Liver (tissue), 7 donors: ENCODE measurements at regions not wholly inside any gene's neighbourhood (a gene's known extent, or its start where the extent isn't known, plus 50 kb on each side); places are given as distances from the start of the nearest gene placed in this dataset.

Experiments used
- DNase-seq: peaks from one replicate; pipeline ENCODE4 v3.0.0-alpha.2; 2017; ENCODE audit warnings: low spot score
- H3K27ac ChIP-seq, 2 donors: one replicate each; pipeline ENCODE4 v1.7.0; 2013; ENCODE audit warnings: inconsistent platforms in 2 of 2, low read length in 2 of 2, control low read depth in 1 of 2, low read depth in 1 of 2, mild to moderate bottlenecking in 1 of 2
- H3K27me3 ChIP-seq, 4 donors: one replicate each; pipeline versions ENCODE4 v1.6.1 to v1.7.0; 2013; ENCODE audit warnings: low read length in 3 of 4, inconsistent platforms in 1 of 4, mild to moderate bottlenecking in 1 of 4, moderate library complexity in 1 of 4; ENCODE audit not compliant: control insufficient read depth in 4 of 4, insufficient read depth in 4 of 4
- H3K36me3 ChIP-seq, 4 donors: one replicate each; pipeline versions ENCODE4 v1.6.1 to v1.7.0; 2013; ENCODE audit warnings: low read length in 3 of 4, mild to moderate bottlenecking in 3 of 4, low read depth in 1 of 4, moderate library complexity in 1 of 4; ENCODE audit not compliant: control insufficient read depth in 4 of 4, insufficient read depth in 3 of 4
- H3K4me1 ChIP-seq, 4 donors: one replicate each; pipeline versions ENCODE4 v1.6.1 to v1.7.0; 2013; ENCODE audit warnings: low read length in 3 of 4, mild to moderate bottlenecking in 3 of 4, moderate library complexity in 1 of 4; ENCODE audit not compliant: control insufficient read depth in 4 of 4, insufficient read depth in 4 of 4
- H3K4me3 ChIP-seq, 3 donors: one replicate each; pipeline versions ENCODE4 v1.6.1 to v1.7.0; 2013; ENCODE audit warnings: low read length in 3 of 3, control low read depth in 1 of 3, low read depth in 1 of 3, mild to moderate bottlenecking in 1 of 3
- H3K9ac ChIP-seq, 2 donors: one replicate each; pipeline ENCODE4 v1.7.0; 2013; ENCODE audit warnings: low read length in 2 of 2, mild to moderate bottlenecking in 2 of 2, moderate library complexity in 2 of 2, control low read depth in 1 of 2, low read depth in 1 of 2
- H3K9me3 ChIP-seq, 4 donors: one replicate each; pipeline versions ENCODE4 v1.6.1 to v1.7.0; 2013; ENCODE audit warnings: low read length in 3 of 4; ENCODE audit not compliant: control insufficient read depth in 4 of 4
- EGR1 ChIP-seq, 2 donors: IDR thresholded peaks; 2 replicates each; pipeline ENCODE4 v1.6.1; 2016 to 2018; ENCODE audit warnings: antibody characterized with exemption in 2 of 2, low read depth in 2 of 2
- FOXA1 ChIP-seq: IDR thresholded peaks from 2 replicates; pipeline ENCODE4 v1.6.1; 2016; ENCODE audit warnings: antibody characterized with exemption
- FOXA2 ChIP-seq: IDR thresholded peaks from 2 replicates; pipeline ENCODE4 v1.6.1; 2016; ENCODE audit warnings: antibody characterized with exemption
- GABPA ChIP-seq, 2 donors: IDR thresholded peaks in 1 of 2; conservative IDR thresholded peaks in 1 of 2; 2 replicates each; pipeline ENCODE4 v1.6.1; 2016; ENCODE audit warnings: antibody characterized with exemption in 2 of 2, mild to moderate bottlenecking in 1 of 2, moderate library complexity in 1 of 2
- HNF4A ChIP-seq, 2 donors: conservative IDR thresholded peaks; 2 replicates each; pipeline ENCODE4 v1.6.1; 2016; ENCODE audit warnings: antibody characterized with exemption in 2 of 2, mild to moderate bottlenecking in 2 of 2
- HNF4G ChIP-seq: IDR thresholded peaks from 2 replicates; pipeline ENCODE4 v1.6.1; 2016; ENCODE audit warnings: antibody characterized with exemption
- JUND ChIP-seq, 2 donors: IDR thresholded peaks; 2 replicates each; pipeline ENCODE4 v1.6.1; 2016; ENCODE audit warnings: antibody characterized with exemption in 2 of 2
- RAD21 ChIP-seq, 2 donors: IDR thresholded peaks; 2 replicates each; pipeline ENCODE4 v1.6.1; 2016; ENCODE audit warnings: antibody characterized with exemption in 2 of 2, mild to moderate bottlenecking in 2 of 2
- RXRA ChIP-seq, 2 donors: IDR thresholded peaks; 2 replicates each; pipeline ENCODE4 v1.6.1; 2017 to 2018; ENCODE audit warnings: antibody characterized with exemption in 2 of 2, mild to moderate bottlenecking in 1 of 2
- SP1 ChIP-seq: IDR thresholded peaks from 2 replicates; pipeline ENCODE4 v1.6.1; 2018; ENCODE audit warnings: antibody characterized with exemption, mild to moderate bottlenecking
- TAF1 ChIP-seq: conservative IDR thresholded peaks from 2 replicates; pipeline ENCODE4 v1.6.1; 2016; ENCODE audit warnings: antibody characterized with exemption, mild to moderate bottlenecking
- YY1 ChIP-seq: IDR thresholded peaks from 2 replicates; pipeline ENCODE4 v1.6.1; 2016; ENCODE audit warnings: antibody characterized with exemption, mild to moderate bottlenecking
- WGBS: extraction: QIAGEN DNeasy Blood & Tissue Kit; methylation state at CpG from one replicate; pipeline ENCODE4 v1.1.7; 2013; 5-methylcytosine and 5-hydroxymethylcytosine counted together
- TF ChIP-seq, protein P1 (sequence below): IDR thresholded peaks from 2 replicates; pipeline ENCODE4 v1.6.1; 2016; ENCODE audit warnings: antibody characterized with exemption
- TF ChIP-seq, protein P2 (sequence below): IDR thresholded peaks from 2 replicates; pipeline ENCODE4 v1.6.1; 2016; ENCODE audit warnings: antibody characterized with exemption, mild to moderate bottlenecking
- TF ChIP-seq, protein P3 (sequence below): IDR thresholded peaks from 2 replicates; pipeline ENCODE4 v1.6.1; 2016; ENCODE audit warnings: antibody characterized with exemption
- donor health status: healthy.
- donor health status: healthy.
- donor health status: healthy.
- donor health status: healthy.

DNA sequence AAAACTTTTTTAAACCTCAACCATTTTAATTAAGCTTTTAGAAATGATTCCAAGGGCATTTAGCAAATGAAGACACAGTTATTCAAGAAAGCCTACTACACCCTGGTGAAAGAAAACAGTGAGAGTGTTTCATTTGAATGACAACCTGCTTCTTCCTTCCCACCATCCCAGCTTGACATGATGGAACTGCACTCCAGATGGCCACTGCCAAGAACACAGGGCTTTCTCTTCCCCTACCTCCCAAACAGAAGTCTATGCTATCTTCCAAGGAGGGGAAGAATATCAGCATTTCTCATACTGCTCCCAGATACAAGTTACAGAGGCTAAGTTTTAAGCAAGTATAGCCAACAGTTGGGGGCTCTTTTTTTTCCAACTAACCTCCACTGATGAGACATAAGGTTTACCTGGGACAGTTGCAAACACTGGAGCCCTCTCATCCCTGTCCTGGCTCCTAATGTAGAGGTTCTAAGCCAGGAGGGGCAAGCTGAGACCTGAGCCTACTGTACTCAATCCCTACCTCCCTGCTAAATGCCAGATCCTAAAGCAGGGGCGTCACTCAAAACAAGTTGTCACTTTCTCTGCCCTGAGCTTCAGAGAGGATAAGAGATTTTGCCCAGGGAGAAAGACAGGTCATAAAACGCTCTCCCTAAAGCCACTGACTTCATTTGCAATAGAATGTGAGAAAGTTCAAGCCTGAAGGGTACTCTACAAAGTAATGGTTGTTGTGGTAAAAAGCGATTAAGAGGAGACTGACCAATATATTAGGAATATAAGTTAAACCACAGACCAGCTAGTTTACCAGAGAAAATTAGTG lies 88.5 kb upstream of the SLC27A6 start:
- H3K9me3 ChIP-seq, result peaks cover 0 to 5% (median 0%) of the 10 kb centered on the region in 4 donors
- WGBS, result 54% methylated on average over 3 of the region's 3 CpGs
- TF ChIP-seq, protein P1, sequence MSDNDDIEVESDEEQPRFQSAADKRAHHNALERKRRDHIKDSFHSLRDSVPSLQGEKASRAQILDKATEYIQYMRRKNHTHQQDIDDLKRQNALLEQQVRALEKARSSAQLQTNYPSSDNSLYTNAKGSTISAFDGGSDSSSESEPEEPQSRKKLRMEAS, result no peak
- TF ChIP-seq EGR1 (IDR thresholded peaks at IDR 0.05; ENCODE audit: low read depth in 2 of 2), result no peak
- TF ChIP-seq HNF4G, result no peak
- TF ChIP-seq RAD21 (IDR thresholded peaks at IDR 0.05), result no peak
- no peak for TF ChIP-seq FOXA2
- no peak for TF ChIP-seq TAF1
- no peak for TF ChIP-seq SP1
- TF ChIP-seq, protein P2, sequence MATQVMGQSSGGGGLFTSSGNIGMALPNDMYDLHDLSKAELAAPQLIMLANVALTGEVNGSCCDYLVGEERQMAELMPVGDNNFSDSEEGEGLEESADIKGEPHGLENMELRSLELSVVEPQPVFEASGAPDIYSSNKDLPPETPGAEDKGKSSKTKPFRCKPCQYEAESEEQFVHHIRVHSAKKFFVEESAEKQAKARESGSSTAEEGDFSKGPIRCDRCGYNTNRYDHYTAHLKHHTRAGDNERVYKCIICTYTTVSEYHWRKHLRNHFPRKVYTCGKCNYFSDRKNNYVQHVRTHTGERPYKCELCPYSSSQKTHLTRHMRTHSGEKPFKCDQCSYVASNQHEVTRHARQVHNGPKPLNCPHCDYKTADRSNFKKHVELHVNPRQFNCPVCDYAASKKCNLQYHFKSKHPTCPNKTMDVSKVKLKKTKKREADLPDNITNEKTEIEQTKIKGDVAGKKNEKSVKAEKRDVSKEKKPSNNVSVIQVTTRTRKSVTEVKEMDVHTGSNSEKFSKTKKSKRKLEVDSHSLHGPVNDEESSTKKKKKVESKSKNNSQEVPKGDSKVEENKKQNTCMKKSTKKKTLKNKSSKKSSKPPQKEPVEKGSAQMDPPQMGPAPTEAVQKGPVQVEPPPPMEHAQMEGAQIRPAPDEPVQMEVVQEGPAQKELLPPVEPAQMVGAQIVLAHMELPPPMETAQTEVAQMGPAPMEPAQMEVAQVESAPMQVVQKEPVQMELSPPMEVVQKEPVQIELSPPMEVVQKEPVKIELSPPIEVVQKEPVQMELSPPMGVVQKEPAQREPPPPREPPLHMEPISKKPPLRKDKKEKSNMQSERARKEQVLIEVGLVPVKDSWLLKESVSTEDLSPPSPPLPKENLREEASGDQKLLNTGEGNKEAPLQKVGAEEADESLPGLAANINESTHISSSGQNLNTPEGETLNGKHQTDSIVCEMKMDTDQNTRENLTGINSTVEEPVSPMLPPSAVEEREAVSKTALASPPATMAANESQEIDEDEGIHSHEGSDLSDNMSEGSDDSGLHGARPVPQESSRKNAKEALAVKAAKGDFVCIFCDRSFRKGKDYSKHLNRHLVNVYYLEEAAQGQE, result no peak
- TF ChIP-seq RXRA (IDR thresholded peaks at IDR 0.05), result no peak
- no peak for TF ChIP-seq YY1
- no peak for TF ChIP-seq GABPA (IDR thresholded peaks at IDR 0.05 in 1 of 2, conservative IDR thresholded peaks at IDR 0.05 in 1 of 2)
- TF ChIP-seq HNF4A (conservative IDR thresholded peaks at IDR 0.05), result no peak
- TF ChIP-seq FOXA1, result no peak
- TF ChIP-seq, protein P3, sequence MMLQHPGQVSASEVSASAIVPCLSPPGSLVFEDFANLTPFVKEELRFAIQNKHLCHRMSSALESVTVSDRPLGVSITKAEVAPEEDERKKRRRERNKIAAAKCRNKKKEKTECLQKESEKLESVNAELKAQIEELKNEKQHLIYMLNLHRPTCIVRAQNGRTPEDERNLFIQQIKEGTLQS, result no peak

DNA sequence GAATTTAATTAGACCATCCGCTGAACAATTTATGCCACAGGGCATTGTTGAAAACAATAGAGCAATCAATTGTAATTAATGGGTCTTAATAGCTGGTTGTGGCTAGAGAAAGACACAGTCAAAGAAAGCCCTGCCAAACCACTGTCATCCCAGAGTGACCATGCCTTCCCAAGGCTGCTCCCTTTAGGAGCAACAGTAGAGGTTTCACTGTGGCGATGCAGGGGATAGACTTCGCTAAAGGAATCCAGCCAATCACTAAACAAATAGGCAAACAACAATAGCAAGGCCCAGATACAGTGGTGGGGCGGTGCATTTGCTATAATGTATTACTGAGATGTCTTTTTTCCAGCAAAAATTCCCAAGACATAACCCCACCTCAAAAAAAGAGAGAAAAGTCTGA lies 87.8 kb upstream of the SLC27A6 start:
- no peaks in the 10 kb centered on the region for H3K4me1 ChIP-seq
- H3K36me3 ChIP-seq, result no peaks in the 10 kb centered on the region
- H3K9me3 ChIP-seq, result peaks cover 0 to 5% (median 0%) of the 10 kb centered on the region in 4 donors
- H3K27ac ChIP-seq, result no peak overlapping the region
- H3K4me3 ChIP-seq, result no peak overlapping the region
- H3K9ac ChIP-seq, result no peak overlapping the region
- peaks cover 0 to 2% (median under 1%) of the 10 kb centered on the region in 4 donors for H3K27me3 ChIP-seq
- TF ChIP-seq RXRA (IDR thresholded peaks at IDR 0.05), result no peak
- TF ChIP-seq, protein P3, result no peak
- TF ChIP-seq EGR1 (IDR thresholded peaks at IDR 0.05; ENCODE audit: low read depth in 2 of 2), result no peak
- TF ChIP-seq HNF4A (conservative IDR thresholded peaks at IDR 0.05), result no peak
- no peak for TF ChIP-seq JUND (IDR thresholded peaks at IDR 0.05)
- TF ChIP-seq, protein P2, result no peak
- TF ChIP-seq YY1, result no peak
- no peak for TF ChIP-seq RAD21 (IDR thresholded peaks at IDR 0.05)
- TF ChIP-seq FOXA2, result no peak
- no peak for TF ChIP-seq GABPA (IDR thresholded peaks at IDR 0.05 in 1 of 2, conservative IDR thresholded peaks at IDR 0.05 in 1 of 2)
- TF ChIP-seq HNF4G, result no peak
- WGBS, result 59% methylated on average over 4 of the region's 4 CpGs
- DNase-seq, result no peak

More for the DNA sequence above, 88.5 kb upstream of the SLC27A6 start:
- Histone ChIP-seq H3K27ac (no peak overlapping the region), H3K27me3 (peaks cover 0 to 2% (median under 1%) of the 10 kb centered on the region in 4 donors), H3K36me3 (no peaks in the 10 kb centered on the region), H3K9ac (no peak overlapping the region), H3K4me1 (no peaks in the 10 kb centered on the region), H3K4me3 (no peak overlapping the region)
- no peak for DNase-seq
